Mucosa of rectum (tissue), 2 donors: ENCODE measurements at regions not wholly inside any gene's neighbourhood (a gene's known extent, or its start where the extent isn't known, plus 50 kb on each side); places are given as distances from the start of the nearest gene placed in this dataset.

ENCODE experiments used
- H3K27ac ChIP-seq, 2 donors: one replicate each; pipeline ENCODE4 v1.7.0; 2013; ENCODE audit warnings: inconsistent platforms in 2 of 2, low read depth in 2 of 2, low read length in 2 of 2
- H3K27me3 ChIP-seq, 2 donors: one replicate each; pipeline ENCODE4 v1.7.0; 2013; ENCODE audit warnings: low read length in 2 of 2; ENCODE audit not compliant: control insufficient read depth in 2 of 2, insufficient read depth in 2 of 2
- H3K36me3 ChIP-seq, 2 donors: one replicate each; pipeline ENCODE4 v1.7.0; 2013; ENCODE audit warnings: low read length in 2 of 2; ENCODE audit not compliant: control insufficient read depth in 2 of 2, insufficient read depth in 2 of 2
- H3K4me1 ChIP-seq, 2 donors: one replicate each; pipeline ENCODE4 v1.7.0; 2013; ENCODE audit warnings: low read length in 2 of 2, mild to moderate bottlenecking in 1 of 2; ENCODE audit not compliant: control insufficient read depth in 2 of 2, insufficient read depth in 2 of 2
- H3K4me3 ChIP-seq, 2 donors: one replicate each; pipeline ENCODE4 v1.7.0; 2013; ENCODE audit warnings: low read length in 2 of 2
- H3K9ac ChIP-seq, 2 donors: one replicate each; pipeline ENCODE4 v1.7.0; 2013; ENCODE audit warnings: low read length in 2 of 2, low read depth in 1 of 2, mild to moderate bottlenecking in 1 of 2
- H3K9me3 ChIP-seq, 2 donors: one replicate each; pipeline ENCODE4 v1.7.0; 2013; ENCODE audit warnings: low read length in 2 of 2; ENCODE audit not compliant: control insufficient read depth in 2 of 2
- donor health status: healthy.
- donor health status: Normal muscosa, but diverticular disease.

GRCh38 chr16:72228014-72228413 is 56.1 kb upstream of the PMFBP1 start:
- Histone ChIP-seq H3K4me3 (no peak overlapping the region), H3K4me1 (peaks cover 0 to 2% of the 10 kb centered on the region in 2 donors), H3K27ac (no peak overlapping the region), H3K9me3 (no peaks in the 10 kb centered on the region), H3K36me3 (no peaks in the 10 kb centered on the region), H3K27me3 (no peaks in the 10 kb centered on the region), H3K9ac (no peak overlapping the region)

DNA sequence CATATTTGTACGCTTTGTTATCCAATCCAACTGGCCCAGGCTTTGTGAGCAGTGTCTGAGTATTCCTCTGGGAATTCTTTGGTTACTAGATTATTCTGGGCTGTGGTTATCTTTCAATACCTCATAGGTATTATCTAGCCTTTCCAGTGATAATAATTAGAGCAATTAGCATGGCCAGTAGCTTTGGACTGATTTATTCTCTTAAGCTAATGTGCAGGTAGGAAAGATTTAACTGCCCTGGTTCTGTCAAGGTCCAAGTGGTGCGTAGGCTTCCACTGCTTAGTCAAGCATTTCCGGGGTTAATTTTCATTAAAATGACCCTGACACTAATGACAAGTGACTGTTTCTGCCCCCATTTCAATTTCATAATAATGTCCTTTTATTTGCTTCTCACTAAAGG is 54.2 kb upstream of the PMFBP1 start:
- H3K9ac ChIP-seq: no peak overlapping the region
- peaks cover 0 to 2% of the 10 kb centered on the region in 2 donors for H3K4me1 ChIP-seq
- no peaks in the 10 kb centered on the region for H3K9me3 ChIP-seq
- no peak overlapping the region for H3K27ac ChIP-seq
- H3K36me3 ChIP-seq: no peaks in the 10 kb centered on the region
- no peaks in the 10 kb centered on the region for H3K27me3 ChIP-seq
- no peak overlapping the region for H3K4me3 ChIP-seq

DNA sequence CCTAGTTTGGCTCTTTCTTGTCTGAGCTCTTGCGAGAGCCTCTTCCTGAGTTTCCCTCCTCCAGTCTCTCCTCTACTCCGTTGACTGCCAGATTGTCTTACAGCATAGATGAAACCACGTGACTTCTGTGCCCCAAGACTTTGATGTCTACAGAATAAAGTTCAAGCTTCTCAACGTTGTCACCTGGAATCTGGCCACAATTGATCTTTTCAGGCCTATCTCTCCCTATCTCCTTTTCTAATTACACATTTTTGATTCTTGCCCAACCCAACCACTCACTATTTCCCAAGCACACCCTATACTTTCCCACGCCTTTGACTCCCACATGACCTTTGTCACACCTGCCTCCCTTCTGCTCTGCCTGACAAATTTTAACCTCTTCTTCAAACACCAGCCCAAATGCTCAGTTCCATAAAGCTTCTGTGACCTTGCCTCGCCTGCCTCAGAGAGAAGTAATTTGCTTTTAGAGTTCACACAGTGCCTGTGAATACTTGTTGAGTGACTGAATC is 52.4 kb upstream of the PMFBP1 start:
- H3K27ac ChIP-seq: no peak overlapping the region
- no peaks in the 10 kb centered on the region for H3K27me3 ChIP-seq
- H3K36me3 ChIP-seq: no peaks in the 10 kb centered on the region
- H3K9ac ChIP-seq: no peak overlapping the region
- no peaks in the 10 kb centered on the region for H3K9me3 ChIP-seq
- peaks cover 0 to 2% of the 10 kb centered on the region in 2 donors for H3K4me1 ChIP-seq
- H3K4me3 ChIP-seq: no peak overlapping the region

DNA sequence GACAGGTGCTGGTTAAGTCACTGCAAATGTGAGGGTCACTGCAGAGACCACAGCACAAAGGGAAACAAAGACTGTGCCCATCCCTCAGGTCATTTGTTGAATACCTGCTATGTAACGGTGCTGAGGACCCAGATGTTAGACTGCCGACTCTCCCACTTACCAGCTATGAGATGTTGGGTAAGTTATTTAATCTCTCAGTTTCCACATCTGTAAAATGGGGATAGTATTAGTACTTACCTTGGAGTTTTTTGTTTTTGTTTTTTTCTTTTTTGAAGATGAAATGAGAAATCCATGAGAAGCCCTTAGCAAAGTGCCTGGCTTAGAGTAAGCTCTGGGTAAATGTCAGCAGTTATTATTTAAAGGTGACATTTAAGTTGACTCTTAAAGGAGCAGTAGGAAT is 50.5 kb upstream of the PMFBP1 start:
- Histone ChIP-seq H3K27ac (no peak overlapping the region), H3K4me3 (no peak overlapping the region), H3K36me3 (no peaks in the 10 kb centered on the region), H3K9me3 (no peaks in the 10 kb centered on the region), H3K9ac (no peak overlapping the region), H3K4me1 (peaks cover 0 to 2% of the 10 kb centered on the region in 2 donors), H3K27me3 (no peaks in the 10 kb centered on the region)
